WTC11 (cell line): ENCODE measurements at regions not wholly inside any gene's neighbourhood (a gene's known extent, or its start where the extent isn't known, plus 50 kb on each side); places are given as distances from the start of the nearest gene placed in this dataset.

ENCODE experiments used
- ATAC-seq: fragments of 200-7000 bp; cut with Tn5 transposase; 2 replicates; pipeline ENCODE4 v1.10.0; 2021; ENCODE audit warnings: mild to moderate bottlenecking, moderate library complexity
- CTCF ChIA-PET: fragments of 300-600 bp; sonication (Branson Sonifier 250); formaldehyde crosslinking; loops from one replicate; lab custom pipeline; 2021; ENCODE audit warnings: antibody characterized with exemption; lab: Charles Lee
- POLR2A ChIA-PET: fragments of 350-600 bp; sonication (Branson Sonifier 250); formaldehyde crosslinking; loops from one replicate; lab custom pipeline; 2021; ENCODE audit warnings: antibody characterized with exemption; lab: Charles Lee
- DNase-seq: peaks from one replicate; pipeline ENCODE4 v3.0.0; 2021; ENCODE audit warnings: low spot score
- H3K27ac Mint-ChIP-seq: 2 replicates; pipeline ENCODE4 v1.8.0; 2021; ENCODE audit warnings: mixed read lengths
- H3K27me3 Mint-ChIP-seq: 2 replicates; pipeline ENCODE4 v1.8.0; 2021; ENCODE audit warnings: low read depth, mild to moderate bottlenecking, moderate library complexity, mixed read lengths
- H3K36me3 Mint-ChIP-seq: 2 replicates; pipeline ENCODE4 v1.8.0; 2021; ENCODE audit warnings: mixed read lengths
- H3K4me1 Mint-ChIP-seq: 2 replicates; pipeline ENCODE4 v1.8.0; 2022; ENCODE audit warnings: mixed read lengths
- H3K4me3 Mint-ChIP-seq: 2 replicates; pipeline ENCODE4 v1.8.0; 2021; ENCODE audit warnings: mild to moderate bottlenecking, moderate library complexity, mixed read lengths
- H3K9me3 Mint-ChIP-seq: 2 replicates; pipeline ENCODE4 v1.8.0; 2021; ENCODE audit warnings: mixed read lengths
- AFF4 ChIP-seq: sonication (generic); formaldehyde crosslinking; IDR thresholded peaks from 2 replicates; pipeline ENCODE4 v1.8.1; 2023; ENCODE audit warnings: mild to moderate bottlenecking, missing genetic modification reagents, borderline replicate concordance
- ATF6 ChIP-seq: sonication (generic); formaldehyde crosslinking; IDR thresholded peaks from 2 replicates; pipeline ENCODE4 v1.8.1; 2023; ENCODE audit warnings: mild to moderate bottlenecking, missing genetic modification reagents
- CREM ChIP-seq: sonication (generic); formaldehyde crosslinking; IDR thresholded peaks from 2 replicates; pipeline ENCODE4 v1.8.1; 2022; ENCODE audit warnings: mild to moderate bottlenecking, missing genetic modification reagents, moderate library complexity
- GRHL2 ChIP-seq: fragments of 250-450 bp; sonication (Bioruptor Pico); IDR thresholded peaks from 2 replicates; pipeline ENCODE4 v1.8.0; 2022; ENCODE audit warnings: mild to moderate bottlenecking, moderate library complexity; ENCODE audit not compliant: insufficient replicate concordance, severe bottlenecking
- GTF2I ChIP-seq: fragments of 250-450 bp; sonication (Bioruptor Pico); conservative IDR thresholded peaks from 2 replicates; pipeline ENCODE4 v1.4.0; 2021; ENCODE audit warnings: mild to moderate bottlenecking
- JUN ChIP-seq: sonication (generic); formaldehyde crosslinking; IDR thresholded peaks from 2 replicates; pipeline ENCODE4 v1.8.0; 2023; ENCODE audit warnings: mild to moderate bottlenecking, missing genetic modification reagents
- PRDM15 ChIP-seq: sonication (generic); formaldehyde crosslinking; IDR thresholded peaks from 2 replicates; pipeline ENCODE4 v1.8.0; 2022; ENCODE audit warnings: missing genetic modification reagents
- SMAD3 ChIP-seq: sonication (generic); formaldehyde crosslinking; IDR thresholded peaks from 2 replicates; pipeline ENCODE4 v1.8.0; 2022; ENCODE audit warnings: missing genetic modification reagents, mild to moderate bottlenecking, borderline replicate concordance
- TCF7 ChIP-seq: sonication (generic); formaldehyde crosslinking; IDR thresholded peaks from 2 replicates; pipeline ENCODE4 v1.8.0; 2022; ENCODE audit warnings: mild to moderate bottlenecking, low read depth, missing genetic modification reagents, moderate library complexity
- USF2 ChIP-seq: sonication (generic); formaldehyde crosslinking; IDR thresholded peaks from 2 replicates; pipeline ENCODE4 v1.8.1; 2023; ENCODE audit warnings: mild to moderate bottlenecking, missing genetic modification reagents, moderate library complexity
- ZNF281 ChIP-seq: sonication (generic); formaldehyde crosslinking; IDR thresholded peaks from 2 replicates; pipeline ENCODE4 v1.8.0; 2023; ENCODE audit warnings: mild to moderate bottlenecking, missing genetic modification reagents
- TF ChIP-seq, protein P1 (sequence below): sonication (generic); formaldehyde crosslinking; IDR thresholded peaks from 2 replicates; pipeline ENCODE4 v1.8.1; 2022; ENCODE audit warnings: low read depth, missing genetic modification reagents, borderline replicate concordance
- TF ChIP-seq, protein P2 (sequence below): sonication (generic); formaldehyde crosslinking; IDR thresholded peaks from 2 replicates; pipeline ENCODE4 v1.8.0; 2022; ENCODE audit warnings: mild to moderate bottlenecking, missing genetic modification reagents
- TF ChIP-seq, protein P3 (sequence below): sonication (generic); formaldehyde crosslinking; IDR thresholded peaks from 2 replicates; pipeline ENCODE4 v1.8.1; 2022; ENCODE audit warnings: mild to moderate bottlenecking, moderate library complexity, missing genetic modification reagents
- TF ChIP-seq, protein P4 (sequence below): fragments of 200-600 bp; IDR thresholded peaks from 2 replicates; pipeline ENCODE4 v1.8.0; 2022; ENCODE audit warnings: antibody characterized with exemption

GRCh38 chr2:81529944-81530343 lies 1225.4 kb upstream of the LRRTM1 start:
- 0 out of 2 replicates have a peak overlapping the region, but pooled peaks have one; percentile 9 for H3K27ac Mint-ChIP-seq
- H3K4me3 Mint-ChIP-seq = no peak overlapping the region
- ATAC-seq (peak; percentile 74), DNase-seq (no peak)
- no peaks in the 10 kb centered on the region for H3K36me3 Mint-ChIP-seq
- H3K4me1 Mint-ChIP-seq = peaks cover 11% of the 10 kb centered on the region
- H3K27me3 Mint-ChIP-seq = no peaks in the 10 kb centered on the region
- ChIA-PET CTCF (interaction anchor here (0.7 to 0.9 kb wide), 2 partner anchors 201 to 206 kb away, joined by 3 read pairs; no protein-coding TSS in a partner anchor), POLR2A (no interaction called here)
- no peaks in the 10 kb centered on the region for H3K9me3 Mint-ChIP-seq
- TF ChIP-seq AFF4 (CRISPR knock-in tag) = no peak
- no peak for TF ChIP-seq TCF7
- no peak for TF ChIP-seq SMAD3
- TF ChIP-seq, protein P1, sequence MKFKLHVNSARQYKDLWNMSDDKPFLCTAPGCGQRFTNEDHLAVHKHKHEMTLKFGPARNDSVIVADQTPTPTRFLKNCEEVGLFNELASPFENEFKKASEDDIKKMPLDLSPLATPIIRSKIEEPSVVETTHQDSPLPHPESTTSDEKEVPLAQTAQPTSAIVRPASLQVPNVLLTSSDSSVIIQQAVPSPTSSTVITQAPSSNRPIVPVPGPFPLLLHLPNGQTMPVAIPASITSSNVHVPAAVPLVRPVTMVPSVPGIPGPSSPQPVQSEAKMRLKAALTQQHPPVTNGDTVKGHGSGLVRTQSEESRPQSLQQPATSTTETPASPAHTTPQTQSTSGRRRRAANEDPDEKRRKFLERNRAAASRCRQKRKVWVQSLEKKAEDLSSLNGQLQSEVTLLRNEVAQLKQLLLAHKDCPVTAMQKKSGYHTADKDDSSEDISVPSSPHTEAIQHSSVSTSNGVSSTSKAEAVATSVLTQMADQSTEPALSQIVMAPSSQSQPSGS (CRISPR knock-in tag) = no peak
- no peak for TF ChIP-seq ZNF281 (CRISPR knock-in tag)
- TF ChIP-seq PRDM15 (CRISPR knock-in tag) = no peak
- TF ChIP-seq, protein P2, sequence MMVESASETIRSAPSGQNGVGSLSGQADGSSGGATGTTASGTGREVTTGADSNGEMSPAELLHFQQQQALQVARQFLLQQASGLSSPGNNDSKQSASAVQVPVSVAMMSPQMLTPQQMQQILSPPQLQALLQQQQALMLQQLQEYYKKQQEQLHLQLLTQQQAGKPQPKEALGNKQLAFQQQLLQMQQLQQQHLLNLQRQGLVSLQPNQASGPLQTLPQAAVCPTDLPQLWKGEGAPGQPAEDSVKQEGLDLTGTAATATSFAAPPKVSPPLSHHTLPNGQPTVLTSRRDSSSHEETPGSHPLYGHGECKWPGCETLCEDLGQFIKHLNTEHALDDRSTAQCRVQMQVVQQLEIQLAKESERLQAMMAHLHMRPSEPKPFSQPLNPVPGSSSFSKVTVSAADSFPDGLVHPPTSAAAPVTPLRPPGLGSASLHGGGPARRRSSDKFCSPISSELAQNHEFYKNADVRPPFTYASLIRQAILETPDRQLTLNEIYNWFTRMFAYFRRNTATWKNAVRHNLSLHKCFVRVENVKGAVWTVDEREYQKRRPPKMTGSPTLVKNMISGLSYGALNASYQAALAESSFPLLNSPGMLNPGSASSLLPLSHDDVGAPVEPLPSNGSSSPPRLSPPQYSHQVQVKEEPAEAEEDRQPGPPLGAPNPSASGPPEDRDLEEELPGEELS (CRISPR knock-in tag) = no peak
- TF ChIP-seq GRHL2 = no peak
- TF ChIP-seq, protein P3, sequence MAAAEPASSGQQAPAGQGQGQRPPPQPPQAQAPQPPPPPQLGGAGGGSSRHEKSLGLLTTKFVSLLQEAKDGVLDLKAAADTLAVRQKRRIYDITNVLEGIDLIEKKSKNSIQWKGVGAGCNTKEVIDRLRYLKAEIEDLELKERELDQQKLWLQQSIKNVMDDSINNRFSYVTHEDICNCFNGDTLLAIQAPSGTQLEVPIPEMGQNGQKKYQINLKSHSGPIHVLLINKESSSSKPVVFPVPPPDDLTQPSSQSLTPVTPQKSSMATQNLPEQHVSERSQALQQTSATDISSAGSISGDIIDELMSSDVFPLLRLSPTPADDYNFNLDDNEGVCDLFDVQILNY = no peak
- TF ChIP-seq GTF2I (CRISPR knock-in tag) = no peak
- TF ChIP-seq ATF6 (CRISPR knock-in tag) = no peak
- no peak for TF ChIP-seq JUN (CRISPR knock-in tag)
- TF ChIP-seq CREM = no peak
- TF ChIP-seq, protein P4, sequence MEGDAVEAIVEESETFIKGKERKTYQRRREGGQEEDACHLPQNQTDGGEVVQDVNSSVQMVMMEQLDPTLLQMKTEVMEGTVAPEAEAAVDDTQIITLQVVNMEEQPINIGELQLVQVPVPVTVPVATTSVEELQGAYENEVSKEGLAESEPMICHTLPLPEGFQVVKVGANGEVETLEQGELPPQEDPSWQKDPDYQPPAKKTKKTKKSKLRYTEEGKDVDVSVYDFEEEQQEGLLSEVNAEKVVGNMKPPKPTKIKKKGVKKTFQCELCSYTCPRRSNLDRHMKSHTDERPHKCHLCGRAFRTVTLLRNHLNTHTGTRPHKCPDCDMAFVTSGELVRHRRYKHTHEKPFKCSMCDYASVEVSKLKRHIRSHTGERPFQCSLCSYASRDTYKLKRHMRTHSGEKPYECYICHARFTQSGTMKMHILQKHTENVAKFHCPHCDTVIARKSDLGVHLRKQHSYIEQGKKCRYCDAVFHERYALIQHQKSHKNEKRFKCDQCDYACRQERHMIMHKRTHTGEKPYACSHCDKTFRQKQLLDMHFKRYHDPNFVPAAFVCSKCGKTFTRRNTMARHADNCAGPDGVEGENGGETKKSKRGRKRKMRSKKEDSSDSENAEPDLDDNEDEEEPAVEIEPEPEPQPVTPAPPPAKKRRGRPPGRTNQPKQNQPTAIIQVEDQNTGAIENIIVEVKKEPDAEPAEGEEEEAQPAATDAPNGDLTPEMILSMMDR = no peak
- no peak for TF ChIP-seq USF2 (CRISPR knock-in tag)
